HG03378 (cell line): ENCODE measurements at regions not wholly inside any gene's neighbourhood (a gene's known extent, or its start where the extent isn't known, plus 50 kb on each side); places are given as distances from the start of the nearest gene placed in this dataset.
"Not testable (repeated sequence)": the region's sequence is repeated elsewhere in the genome, so short reads cannot be mapped to it uniquely, and the experiment has no call there.

ENCODE experiments used
- ATAC-seq: cut with Tn5 transposase; IDR thresholded peaks from one replicate; pipeline ENCODE4 v1.9.1; 2021; ENCODE audit warnings: mild to moderate bottlenecking, moderate library complexity; ENCODE audit not compliant: unreplicated experiment

GRCh38 chrX:39022106-39022505 lies 220.8 kb downstream of the MID1IP1 start:
- no peak for ATAC-seq

DNA sequence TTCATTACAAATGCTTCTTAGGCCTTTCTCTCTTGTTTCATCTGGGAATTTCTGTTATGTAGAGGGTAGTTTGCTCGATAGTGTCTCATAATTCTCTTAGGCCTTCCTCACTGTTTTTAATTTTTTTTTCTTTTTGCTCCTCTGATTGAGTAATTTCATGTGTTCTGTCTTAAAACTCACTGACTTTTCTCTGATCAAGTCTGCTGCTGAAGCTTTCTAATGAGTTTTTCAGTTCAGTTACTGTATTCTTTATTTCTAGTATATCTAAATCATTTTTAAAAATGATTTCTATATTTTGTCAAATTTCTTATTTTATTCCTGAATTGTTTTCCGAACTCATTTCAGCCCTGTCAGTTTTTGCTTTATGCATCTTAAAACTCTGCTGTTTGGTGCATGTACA lies 228.0 kb downstream of the MID1IP1 start:
- no peak for ATAC-seq

- ATAC-seq, result no peak
Observed at GRCh38 chrX:39030636-39031035, 229.4 kb downstream of the MID1IP1 start.

GRCh38 chrX:39039890-39040289 lies 238.6 kb downstream of the MID1IP1 start:
- ATAC-seq, result no peak

DNA sequence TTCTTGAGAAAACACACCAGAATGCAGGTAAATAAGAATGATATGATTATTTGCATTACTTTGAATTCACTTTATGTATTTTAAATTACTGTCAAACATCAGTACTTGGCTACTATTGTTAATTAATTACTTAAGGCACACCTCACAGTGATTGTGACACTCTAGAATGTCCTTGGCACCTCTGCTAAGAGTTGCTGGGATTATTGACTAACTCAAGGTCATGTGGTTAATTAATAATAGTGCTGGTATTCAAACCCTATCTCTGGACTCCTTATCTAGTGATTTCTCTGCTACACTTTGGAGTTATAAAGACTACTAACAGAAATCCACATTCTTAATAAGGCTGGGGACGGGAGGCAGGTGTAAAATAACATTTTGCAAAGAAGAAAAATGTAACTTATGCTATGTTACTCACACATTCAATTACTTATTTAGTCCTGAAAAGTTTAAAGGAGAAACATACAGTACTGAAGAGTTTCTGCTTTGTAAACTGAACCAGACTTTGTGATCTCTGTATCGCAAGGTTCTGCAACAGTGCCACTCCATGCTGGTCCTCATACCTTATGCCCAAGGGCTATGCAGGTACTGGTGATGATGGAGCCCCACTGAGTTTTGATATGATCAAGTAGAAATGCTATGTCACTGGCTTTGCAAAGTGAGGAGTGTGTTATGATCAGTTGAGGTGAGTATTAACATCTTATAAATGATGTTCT lies 242.7 kb downstream of the MID1IP1 start:
- no peak for ATAC-seq

- no peak for ATAC-seq
Observed at GRCh38 chrX:39047174-39047573, 245.9 kb downstream of the MID1IP1 start.

GRCh38 chrX:39049975-39050374 lies 248.7 kb downstream of the MID1IP1 start:
- no peak for ATAC-seq

DNA sequence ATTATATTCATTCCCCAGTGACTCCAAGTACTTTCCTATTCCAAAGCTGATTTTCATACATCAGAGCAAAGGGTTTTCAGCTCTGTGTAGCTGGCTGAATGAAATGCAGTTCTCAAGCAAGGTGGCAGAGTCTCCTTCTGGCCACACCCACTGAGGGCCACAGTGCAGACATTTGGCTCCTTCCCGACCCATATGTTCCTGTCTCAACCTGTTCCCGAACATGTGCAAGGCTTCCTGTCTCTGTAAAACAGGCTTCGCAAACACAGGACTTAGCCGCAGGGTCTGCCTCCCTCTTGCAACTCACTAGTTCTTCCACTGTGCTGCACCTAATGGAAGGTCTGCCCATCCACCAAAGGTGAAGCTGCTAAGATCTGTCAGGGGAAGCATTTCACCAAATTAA lies 249.2 kb downstream of the MID1IP1 start:
- no peak for ATAC-seq

GRCh38 chrX:39052751-39053150 lies 251.5 kb downstream of the MID1IP1 start:
- ATAC-seq, result no peak

- ATAC-seq, result no peak
Observed at GRCh38 chrX:39058724-39059123, 257.5 kb downstream of the MID1IP1 start.

DNA sequence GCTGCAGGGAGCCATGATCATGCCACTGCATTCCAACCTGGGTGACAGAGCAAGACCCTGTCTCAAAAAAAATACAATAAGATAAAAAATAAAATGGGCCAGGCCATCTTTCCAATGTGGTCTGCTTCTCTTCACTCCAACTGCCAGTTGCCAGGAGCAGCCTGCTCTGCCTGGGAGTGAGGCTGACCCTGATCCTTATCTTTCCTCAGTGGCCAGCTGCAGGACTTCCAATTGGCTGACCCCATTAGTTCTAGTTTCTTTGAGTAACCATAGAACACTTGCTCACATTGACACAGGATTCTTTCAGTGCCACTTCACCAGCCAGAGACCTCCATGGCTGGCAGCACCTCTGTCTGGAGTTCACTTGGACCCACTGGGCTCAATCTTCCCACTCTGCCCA lies 258.6 kb downstream of the MID1IP1 start:
- no peak for ATAC-seq

DNA sequence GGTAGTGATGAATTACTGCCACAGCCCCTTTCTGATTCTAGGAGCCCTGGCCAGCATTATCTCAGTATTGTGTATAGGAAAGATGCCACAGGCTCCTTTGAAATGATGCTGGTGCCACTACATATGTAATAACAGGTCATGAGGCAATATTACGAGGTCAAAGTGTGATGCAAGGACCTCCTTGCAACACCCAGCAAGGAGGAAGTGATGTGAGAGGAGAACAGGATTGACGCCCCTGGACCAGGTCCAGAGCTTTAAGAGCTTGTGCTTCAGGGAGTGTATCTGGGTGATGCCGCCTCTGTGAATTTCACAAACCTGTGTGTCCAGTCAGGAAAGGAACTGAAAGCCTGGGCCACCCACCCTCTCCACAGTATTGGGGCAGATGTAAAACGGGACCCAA lies 261.8 kb downstream of the MID1IP1 start:
- ATAC-seq, result no peak

- ATAC-seq, result no peak
Observed at GRCh38 chrX:39063702-39064101, 262.4 kb downstream of the MID1IP1 start.

DNA sequence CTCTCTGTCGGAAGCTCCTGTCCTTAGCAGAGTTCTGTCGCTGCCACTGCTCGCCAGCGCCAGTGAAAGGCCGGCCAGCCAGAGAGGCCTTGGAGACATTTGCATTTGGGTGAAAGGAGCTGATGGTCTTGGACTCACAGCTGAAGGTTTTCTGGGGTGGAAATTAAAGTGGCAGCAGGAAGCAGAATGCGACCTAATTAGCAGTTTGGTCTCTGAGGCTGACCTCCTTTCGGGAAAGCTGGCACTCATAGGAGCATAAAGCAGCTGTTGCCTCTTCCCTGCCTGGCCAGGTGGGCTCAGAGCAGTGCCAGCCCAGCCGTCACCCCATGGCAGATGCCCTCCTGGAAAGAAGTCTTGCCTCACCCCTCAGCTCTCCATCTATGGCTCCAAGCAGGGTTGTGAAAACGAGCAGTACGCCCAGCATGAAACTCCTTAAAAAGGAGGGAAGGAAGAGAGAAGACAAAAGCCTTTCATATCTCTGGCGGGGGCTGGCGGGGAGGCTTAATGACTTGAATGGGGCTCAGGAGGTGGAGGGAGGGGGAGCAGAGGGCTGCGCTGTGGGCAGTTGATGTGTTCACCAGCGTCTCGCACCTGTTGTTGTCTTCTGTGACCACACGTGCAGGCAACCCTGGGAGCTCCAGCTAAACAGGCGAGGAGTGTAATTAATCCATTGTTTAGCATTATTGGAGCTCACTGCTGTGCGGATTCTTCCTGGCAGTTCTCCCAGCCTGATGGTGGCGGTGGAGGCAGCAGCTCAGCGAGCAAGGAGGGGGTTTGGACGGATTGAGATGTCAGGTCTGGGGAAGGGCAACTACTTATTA lies 264.0 kb downstream of the MID1IP1 start:
- no peak for ATAC-seq

DNA sequence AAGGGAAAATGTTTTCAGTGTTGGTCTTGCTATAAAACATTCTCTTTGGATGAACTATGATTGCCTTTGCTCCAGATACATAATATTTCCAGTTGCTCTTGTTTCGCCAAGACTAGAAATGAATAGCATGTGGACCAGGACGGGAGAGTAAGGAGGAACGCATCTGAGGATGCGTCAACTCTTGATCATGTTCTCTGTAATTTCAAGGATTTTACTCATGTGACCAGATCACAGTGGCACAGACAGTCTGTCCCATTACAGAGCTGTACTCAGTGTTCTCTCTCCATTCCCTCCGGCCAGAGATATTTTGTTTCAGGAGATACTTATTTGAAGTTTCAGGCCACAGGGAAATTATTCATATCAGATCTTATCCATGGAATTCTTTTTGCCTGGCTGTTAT lies 266.6 kb downstream of the MID1IP1 start:
- ATAC-seq, result no peak

GRCh38 chrX:39068634-39069033 lies 267.4 kb downstream of the MID1IP1 start:
- ATAC-seq, result not testable (repeated sequence)

DNA sequence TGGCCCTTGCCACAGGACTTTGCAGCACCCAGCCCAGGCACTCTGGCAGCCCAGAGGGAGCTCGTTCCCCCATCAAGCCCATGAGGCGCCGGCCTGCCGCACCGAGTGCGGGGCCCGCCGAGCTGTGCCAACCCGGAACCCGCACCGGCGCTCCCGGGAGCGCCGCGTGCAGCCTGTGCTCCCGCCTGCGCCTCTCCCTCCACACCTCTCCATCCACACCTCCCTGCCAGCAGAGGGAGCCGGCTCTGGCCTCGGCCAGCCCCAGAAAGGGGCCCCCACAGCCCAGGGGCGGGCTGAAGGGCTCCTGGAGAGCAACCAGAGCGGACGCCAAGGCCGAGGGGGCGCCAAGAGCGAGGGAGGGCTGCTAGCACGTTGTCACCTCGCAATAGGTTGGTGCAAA lies 268.8 kb downstream of the MID1IP1 start:
- ATAC-seq, result no peak

- ATAC-seq, result no peak
Observed at GRCh38 chrX:39073131-39073530, 271.9 kb downstream of the MID1IP1 start.

GRCh38 chrX:39096599-39096998 lies 295.3 kb downstream of the MID1IP1 start:
- ATAC-seq, result no peak

DNA sequence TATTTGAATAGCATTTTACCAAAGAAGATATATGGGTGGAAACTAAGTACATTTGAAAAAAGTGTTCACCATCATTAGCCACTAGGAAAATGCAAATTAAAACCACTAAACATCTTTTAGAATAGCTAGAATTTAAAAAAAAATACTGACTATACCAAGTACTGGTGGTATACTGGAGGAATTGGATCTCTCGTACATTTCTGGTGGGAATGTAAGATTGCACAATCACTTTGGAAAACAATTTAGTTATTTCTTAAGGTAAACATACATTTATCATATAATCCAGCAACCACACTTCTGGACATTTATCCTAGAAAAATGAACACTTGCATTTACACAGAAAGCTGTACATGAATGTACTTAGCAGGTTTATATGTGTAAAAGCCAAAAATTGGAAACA lies 303.5 kb downstream of the MID1IP1 start:
- no peak for ATAC-seq

DNA sequence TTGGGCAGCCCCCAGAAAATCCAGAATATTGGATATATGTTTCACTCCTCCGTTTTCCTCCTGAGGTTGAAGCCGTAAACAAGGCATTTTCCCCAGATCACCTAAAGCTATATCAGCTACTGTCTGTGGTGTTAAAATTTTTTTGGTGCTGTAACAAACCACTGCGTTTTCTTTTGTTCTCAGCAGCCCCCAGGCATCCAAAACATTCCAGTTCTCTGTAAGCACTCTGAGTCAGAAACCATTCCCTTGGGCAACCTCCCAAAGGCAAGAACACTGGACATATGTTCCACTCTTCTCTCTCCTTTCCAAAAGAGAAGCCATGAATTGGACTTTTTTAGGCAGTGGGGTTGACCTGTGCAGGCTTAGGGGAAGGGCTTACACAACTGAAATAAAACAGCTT lies 310.9 kb downstream of the MID1IP1 start:
- no peak for ATAC-seq

GRCh38 chrX:39115166-39115565 lies 313.9 kb downstream of the MID1IP1 start:
- no peak for ATAC-seq
